Cardiac muscle cell (in vitro differentiated cells and primary cell): ENCODE measurements at regions not wholly inside any gene's neighbourhood (a gene's known extent, or its start where the extent isn't known, plus 50 kb on each side); places are given as distances from the start of the nearest gene placed in this dataset.

ENCODE experiments used
- DNase-seq, 2 donors: peaks; one replicate each; pipeline versions ENCODE4 v3.0.0 to v3.0.0-alpha.2; 2010 to 2017; ENCODE audit warnings: low read depth in 1 of 2, low spot score in 1 of 2
- H3K27ac ChIP-seq: fragments of 200-600 bp; sonication (generic); 2 replicates; pipeline ENCODE4 v1.5.1; 2016
- H3K27me3 ChIP-seq: fragments of 200-600 bp; sonication (generic); 2 replicates; pipeline ENCODE4 v1.6.0; 2016; ENCODE audit warnings: control low read depth
- H3K36me3 ChIP-seq: fragments of 200-600 bp; sonication (generic); 2 replicates; pipeline ENCODE4 v1.5.1; 2016; ENCODE audit warnings: control low read depth
- H3K4me1 ChIP-seq: fragments of 200-600 bp; sonication (generic); 2 replicates; pipeline ENCODE4 v1.8.1; 2017; ENCODE audit warnings: low read depth, mild to moderate bottlenecking, mixed run types
- H3K4me3 ChIP-seq: fragments of 200-600 bp; sonication (generic); 2 replicates; pipeline ENCODE4 v1.5.1; 2016; ENCODE audit warnings: mild to moderate bottlenecking
- H3K9me3 ChIP-seq: fragments of 200-600 bp; sonication (generic); 2 replicates; pipeline ENCODE4 v1.5.1; 2017; ENCODE audit warnings: low read depth, mild to moderate bottlenecking, control low read depth
- TF ChIP-seq, protein P1 (sequence below): IDR thresholded peaks from 2 replicates; pipeline ENCODE4 v1.5.1; 2012; ENCODE audit warnings: low read depth, mild to moderate bottlenecking, low read length

GRCh38 chr1:208309771-208310170 lies 65.6 kb upstream of the PLXNA2 start:
- TF ChIP-seq, protein P1, sequence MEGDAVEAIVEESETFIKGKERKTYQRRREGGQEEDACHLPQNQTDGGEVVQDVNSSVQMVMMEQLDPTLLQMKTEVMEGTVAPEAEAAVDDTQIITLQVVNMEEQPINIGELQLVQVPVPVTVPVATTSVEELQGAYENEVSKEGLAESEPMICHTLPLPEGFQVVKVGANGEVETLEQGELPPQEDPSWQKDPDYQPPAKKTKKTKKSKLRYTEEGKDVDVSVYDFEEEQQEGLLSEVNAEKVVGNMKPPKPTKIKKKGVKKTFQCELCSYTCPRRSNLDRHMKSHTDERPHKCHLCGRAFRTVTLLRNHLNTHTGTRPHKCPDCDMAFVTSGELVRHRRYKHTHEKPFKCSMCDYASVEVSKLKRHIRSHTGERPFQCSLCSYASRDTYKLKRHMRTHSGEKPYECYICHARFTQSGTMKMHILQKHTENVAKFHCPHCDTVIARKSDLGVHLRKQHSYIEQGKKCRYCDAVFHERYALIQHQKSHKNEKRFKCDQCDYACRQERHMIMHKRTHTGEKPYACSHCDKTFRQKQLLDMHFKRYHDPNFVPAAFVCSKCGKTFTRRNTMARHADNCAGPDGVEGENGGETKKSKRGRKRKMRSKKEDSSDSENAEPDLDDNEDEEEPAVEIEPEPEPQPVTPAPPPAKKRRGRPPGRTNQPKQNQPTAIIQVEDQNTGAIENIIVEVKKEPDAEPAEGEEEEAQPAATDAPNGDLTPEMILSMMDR, result no peak
- DNase-seq, result no peak

DNA sequence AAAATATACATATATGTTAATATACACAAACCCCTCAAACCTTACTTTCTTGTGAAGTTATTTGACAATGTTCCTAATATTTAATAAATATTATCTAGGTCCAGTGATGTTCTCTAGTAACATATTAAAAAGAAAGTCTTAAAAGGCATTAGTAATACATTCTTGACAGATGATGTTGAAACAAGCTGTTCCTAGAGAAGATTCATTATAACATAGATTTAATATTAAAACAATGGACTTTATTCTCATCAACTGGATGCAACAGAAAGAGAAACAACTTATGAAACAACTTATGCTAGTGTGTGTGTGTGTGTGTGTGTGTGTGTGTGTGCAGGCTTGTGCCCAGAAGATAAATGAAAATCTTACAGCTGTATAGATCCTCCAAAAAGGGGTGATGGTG lies 68.5 kb upstream of the PLXNA2 start:
- Histone ChIP-seq H3K27ac (no peak overlapping the region), H3K36me3 (no peaks in the 10 kb centered on the region), H3K4me3 (no peak overlapping the region), H3K9me3 (no peaks in the 10 kb centered on the region), H3K4me1 (no peaks in the 10 kb centered on the region), H3K27me3 (no peaks in the 10 kb centered on the region)
- no peak for DNase-seq
- TF ChIP-seq, protein P1, result no peak

More at GRCh38 chr1:208309771-208310170, 65.6 kb upstream of the PLXNA2 start:
- H3K27me3 ChIP-seq, result no peaks in the 10 kb centered on the region
- no peaks in the 10 kb centered on the region for H3K9me3 ChIP-seq
- no peak overlapping the region for H3K27ac ChIP-seq
- no peak overlapping the region for H3K4me3 ChIP-seq
- H3K36me3 ChIP-seq, result no peaks in the 10 kb centered on the region
- H3K4me1 ChIP-seq, result no peaks in the 10 kb centered on the region

- no peak for DNase-seq
- H3K4me1 ChIP-seq, result no peaks in the 10 kb centered on the region
- H3K36me3 ChIP-seq, result no peaks in the 10 kb centered on the region
- no peaks in the 10 kb centered on the region for H3K27me3 ChIP-seq
- no peak overlapping the region for H3K27ac ChIP-seq
- TF ChIP-seq, protein P1, result no peak
- H3K4me3 ChIP-seq, result no peak overlapping the region
- H3K9me3 ChIP-seq, result no peaks in the 10 kb centered on the region
Measured at GRCh38 chr1:208314431-208314830, 70.2 kb upstream of the PLXNA2 start.

DNA sequence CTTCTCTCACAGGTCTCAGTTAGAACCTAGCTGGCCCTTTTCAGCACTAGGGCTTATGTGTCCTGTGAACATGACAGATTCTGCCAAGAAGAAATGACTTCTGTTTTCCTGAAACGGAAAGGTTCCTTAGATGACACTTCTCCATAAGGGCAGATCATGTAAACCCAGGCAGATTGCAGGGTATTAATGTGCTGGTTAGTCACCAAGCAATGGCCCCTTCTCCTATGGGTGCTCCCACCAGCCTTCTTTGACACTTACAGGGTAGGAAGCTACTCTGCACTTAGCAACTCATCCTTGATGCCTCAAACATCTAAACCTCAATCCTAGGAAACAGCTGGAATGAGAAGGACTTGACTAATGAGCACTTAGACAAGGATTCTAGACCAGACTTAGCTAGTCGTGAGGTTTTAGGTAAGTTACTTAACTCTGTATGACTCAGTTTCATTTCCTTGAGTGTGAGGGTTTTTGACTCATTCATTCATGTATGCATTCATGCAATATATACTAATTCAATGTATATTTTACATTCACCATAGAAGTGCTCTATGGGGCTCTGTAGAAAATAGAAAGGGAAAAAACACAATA lies 74.1 kb upstream of the PLXNA2 start:
- H3K27me3 ChIP-seq, result no peaks in the 10 kb centered on the region
- TF ChIP-seq, protein P1, result no peak
- peaks cover 15% of the 10 kb centered on the region for H3K4me1 ChIP-seq
- H3K36me3 ChIP-seq, result no peaks in the 10 kb centered on the region
- H3K9me3 ChIP-seq, result no peaks in the 10 kb centered on the region
- H3K27ac ChIP-seq, result no peak overlapping the region
- DNase-seq, result no peak
- no peak overlapping the region for H3K4me3 ChIP-seq

GRCh38 chr1:208324005-208324404 lies 79.8 kb upstream of the PLXNA2 start:
- H3K27ac ChIP-seq, result no peak overlapping the region
- peak in 1 of 2 donors; percentile 29 for DNase-seq
- H3K4me3 ChIP-seq, result no peak overlapping the region
- no peaks in the 10 kb centered on the region for H3K36me3 ChIP-seq
- H3K27me3 ChIP-seq, result no peaks in the 10 kb centered on the region
- no peaks in the 10 kb centered on the region for H3K9me3 ChIP-seq
- peaks cover 24% of the 10 kb centered on the region for H3K4me1 ChIP-seq
- TF ChIP-seq, protein P1, result no peak

GRCh38 chr1:208326033-208326432 lies 81.8 kb upstream of the PLXNA2 start:
- TF ChIP-seq, protein P1, result no peak
- peaks cover 15% of the 10 kb centered on the region for H3K4me1 ChIP-seq
- no peaks in the 10 kb centered on the region for H3K27me3 ChIP-seq
- no peaks in the 10 kb centered on the region for H3K9me3 ChIP-seq
- no peak overlapping the region for H3K27ac ChIP-seq
- no peaks in the 10 kb centered on the region for H3K36me3 ChIP-seq
- no peak overlapping the region for H3K4me3 ChIP-seq
- no peak for DNase-seq
